ENCODE measurements at regions not wholly inside any gene's neighbourhood (a gene's known extent, or its start where the extent isn't known, plus 50 kb on each side); places are given as distances from the start of the nearest gene placed in this dataset.
"Not testable (repeated sequence)": the region's sequence is repeated elsewhere in the genome, so short reads cannot be mapped to it uniquely, and the experiment has no call there.

DNA sequence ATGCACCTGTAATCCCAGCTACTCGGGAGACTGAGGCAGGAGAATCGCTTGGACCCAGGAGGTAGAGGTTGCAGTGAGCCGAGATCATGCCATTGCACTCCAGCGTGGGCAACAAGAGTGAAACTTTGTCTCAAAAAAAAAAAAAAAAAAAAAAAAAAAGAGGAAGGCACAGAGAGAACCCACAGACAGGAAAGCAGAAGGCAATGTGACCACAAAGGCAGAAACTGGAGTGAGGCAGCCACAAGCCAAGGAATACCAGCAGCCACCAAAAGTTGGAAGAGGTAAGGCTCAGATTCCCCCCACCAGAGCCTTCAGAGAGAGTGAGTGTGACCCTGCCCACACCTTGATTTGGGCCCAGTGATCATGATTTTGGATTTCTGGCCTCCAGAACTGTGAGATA, 54.7 kb upstream of the E2F3 start:
- TF ChIP-seq, protein P1, sequence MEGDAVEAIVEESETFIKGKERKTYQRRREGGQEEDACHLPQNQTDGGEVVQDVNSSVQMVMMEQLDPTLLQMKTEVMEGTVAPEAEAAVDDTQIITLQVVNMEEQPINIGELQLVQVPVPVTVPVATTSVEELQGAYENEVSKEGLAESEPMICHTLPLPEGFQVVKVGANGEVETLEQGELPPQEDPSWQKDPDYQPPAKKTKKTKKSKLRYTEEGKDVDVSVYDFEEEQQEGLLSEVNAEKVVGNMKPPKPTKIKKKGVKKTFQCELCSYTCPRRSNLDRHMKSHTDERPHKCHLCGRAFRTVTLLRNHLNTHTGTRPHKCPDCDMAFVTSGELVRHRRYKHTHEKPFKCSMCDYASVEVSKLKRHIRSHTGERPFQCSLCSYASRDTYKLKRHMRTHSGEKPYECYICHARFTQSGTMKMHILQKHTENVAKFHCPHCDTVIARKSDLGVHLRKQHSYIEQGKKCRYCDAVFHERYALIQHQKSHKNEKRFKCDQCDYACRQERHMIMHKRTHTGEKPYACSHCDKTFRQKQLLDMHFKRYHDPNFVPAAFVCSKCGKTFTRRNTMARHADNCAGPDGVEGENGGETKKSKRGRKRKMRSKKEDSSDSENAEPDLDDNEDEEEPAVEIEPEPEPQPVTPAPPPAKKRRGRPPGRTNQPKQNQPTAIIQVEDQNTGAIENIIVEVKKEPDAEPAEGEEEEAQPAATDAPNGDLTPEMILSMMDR (IDR thresholded peaks at IDR 0.05) = not testable (repeated sequence)
- not testable (repeated sequence) for TF ChIP-seq POLR2A (IDR thresholded peaks at IDR 0.05)

All from heart left ventricle (tissue), 13 donors.